ENCODE measurements at regions not wholly inside any gene's neighbourhood (a gene's known extent, or its start where the extent isn't known, plus 50 kb on each side); places are given as distances from the start of the nearest gene placed in this dataset.

- no peak for DNase-seq (ENCODE audit: low read depth)
- no peak overlapping the region for H3K4me3 ChIP-seq (ENCODE audit: control insufficient read depth, low read depth, low read length)
- TF ChIP-seq, protein P1, sequence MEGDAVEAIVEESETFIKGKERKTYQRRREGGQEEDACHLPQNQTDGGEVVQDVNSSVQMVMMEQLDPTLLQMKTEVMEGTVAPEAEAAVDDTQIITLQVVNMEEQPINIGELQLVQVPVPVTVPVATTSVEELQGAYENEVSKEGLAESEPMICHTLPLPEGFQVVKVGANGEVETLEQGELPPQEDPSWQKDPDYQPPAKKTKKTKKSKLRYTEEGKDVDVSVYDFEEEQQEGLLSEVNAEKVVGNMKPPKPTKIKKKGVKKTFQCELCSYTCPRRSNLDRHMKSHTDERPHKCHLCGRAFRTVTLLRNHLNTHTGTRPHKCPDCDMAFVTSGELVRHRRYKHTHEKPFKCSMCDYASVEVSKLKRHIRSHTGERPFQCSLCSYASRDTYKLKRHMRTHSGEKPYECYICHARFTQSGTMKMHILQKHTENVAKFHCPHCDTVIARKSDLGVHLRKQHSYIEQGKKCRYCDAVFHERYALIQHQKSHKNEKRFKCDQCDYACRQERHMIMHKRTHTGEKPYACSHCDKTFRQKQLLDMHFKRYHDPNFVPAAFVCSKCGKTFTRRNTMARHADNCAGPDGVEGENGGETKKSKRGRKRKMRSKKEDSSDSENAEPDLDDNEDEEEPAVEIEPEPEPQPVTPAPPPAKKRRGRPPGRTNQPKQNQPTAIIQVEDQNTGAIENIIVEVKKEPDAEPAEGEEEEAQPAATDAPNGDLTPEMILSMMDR (conservative IDR thresholded peaks at IDR 0.05; ENCODE audit: control insufficient read depth, insufficient read depth, low read depth, low read length) = no peak
Observed at GRCh38 chr3:169029674-169030285, 633.7 kb downstream of the MECOM start.

DNA sequence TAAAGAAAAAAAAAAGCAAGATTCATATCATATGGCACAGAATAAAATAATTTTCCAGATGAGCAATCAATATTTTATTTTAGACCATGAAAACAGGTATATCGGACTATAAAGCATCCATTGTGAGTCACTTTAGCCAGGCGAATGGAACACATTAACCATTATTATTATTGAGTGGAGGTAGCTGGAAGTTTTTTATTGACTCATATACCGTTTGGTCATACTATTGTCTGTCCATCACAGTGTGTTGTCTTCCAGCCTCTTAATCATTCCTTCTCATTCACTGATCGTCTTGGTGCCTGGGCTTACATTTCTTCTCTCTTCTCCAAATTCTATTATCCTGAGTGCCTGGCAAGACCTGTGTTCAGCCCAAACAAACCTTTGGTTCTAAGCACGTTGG, 634.8 kb downstream of the MECOM start:
- no peak overlapping the region for H3K4me3 ChIP-seq (ENCODE audit: control insufficient read depth, low read depth, low read length)
- DNase-seq (ENCODE audit: low read depth) = peak; percentile 28
- TF ChIP-seq, protein P1 (conservative IDR thresholded peaks at IDR 0.05; ENCODE audit: control insufficient read depth, insufficient read depth, low read depth, low read length) = no peak

DNA sequence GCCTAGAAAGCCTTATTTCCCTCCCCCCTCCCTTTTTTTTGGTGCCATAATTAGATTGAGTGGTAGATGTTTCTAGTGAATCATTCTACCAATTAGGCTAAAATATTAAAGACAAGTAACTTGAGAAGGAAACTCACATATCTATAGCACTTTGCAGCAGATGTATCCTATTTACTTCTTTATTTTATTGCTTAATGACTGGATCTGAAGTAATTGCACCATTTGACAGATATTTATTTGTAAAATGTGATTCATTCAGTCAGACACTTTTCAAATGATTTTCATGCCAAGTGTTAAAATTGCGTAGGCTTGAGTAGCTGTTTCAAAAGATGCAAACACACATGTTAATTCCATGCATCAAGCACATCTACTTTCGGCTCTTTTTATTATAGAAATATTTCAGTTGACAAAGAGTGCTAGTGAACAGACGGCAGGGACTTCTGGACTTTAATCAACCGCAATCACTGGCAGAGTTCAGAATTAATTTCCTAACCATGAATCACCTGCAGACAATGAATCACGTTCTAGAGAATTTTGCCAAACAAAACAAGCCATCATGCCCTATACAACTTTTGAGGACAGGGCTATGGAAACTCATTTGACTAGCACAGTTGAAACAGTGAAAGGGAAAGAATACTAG, 636.8 kb downstream of the MECOM start:
- no peak overlapping the region for H3K4me3 ChIP-seq (ENCODE audit: control insufficient read depth, low read depth, low read length)
- TF ChIP-seq, protein P1 (conservative IDR thresholded peaks at IDR 0.05; ENCODE audit: control insufficient read depth, insufficient read depth, low read depth, low read length) = no peak
- DNase-seq (ENCODE audit: low read depth) = peak; percentile 97

GRCh38 chr3:169022457-169022856, 641.1 kb downstream of the MECOM start:
- DNase-seq (ENCODE audit: low read depth) = no peak
- TF ChIP-seq, protein P1 (conservative IDR thresholded peaks at IDR 0.05; ENCODE audit: control insufficient read depth, insufficient read depth, low read depth, low read length) = no peak
- no peak overlapping the region for H3K4me3 ChIP-seq (ENCODE audit: control insufficient read depth, low read depth, low read length)

GRCh38 chr3:169020371-169020770, 643.1 kb downstream of the MECOM start:
- no peak for DNase-seq (ENCODE audit: low read depth)
- H3K4me3 ChIP-seq (ENCODE audit: control insufficient read depth, low read depth, low read length) = no peak overlapping the region
- TF ChIP-seq, protein P1 (conservative IDR thresholded peaks at IDR 0.05; ENCODE audit: control insufficient read depth, insufficient read depth, low read depth, low read length) = no peak

- no peak overlapping the region for H3K4me3 ChIP-seq (ENCODE audit: control insufficient read depth, low read depth, low read length)
- TF ChIP-seq, protein P1 (conservative IDR thresholded peaks at IDR 0.05; ENCODE audit: control insufficient read depth, insufficient read depth, low read depth, low read length) = no peak
- DNase-seq (ENCODE audit: low read depth) = no peak
Observed at GRCh38 chr3:169009453-169009852, 654.1 kb downstream of the MECOM start.

All from fibroblast of mammary gland (primary cell).